BLaER1 treated with 17β-estradiol and CSF1 and Interleukin-3, amounts not matched to agents 10 nM and 100 nM (cell line): ENCODE measurements at regions not wholly inside any gene's neighbourhood (a gene's known extent, or its start where the extent isn't known, plus 50 kb on each side); places are given as distances from the start of the nearest gene placed in this dataset.
A peak's percentile ranks its signal among the peaks of the same experiment; 100 is the strongest.

Experiments used
- H3K27ac ChIP-seq, 11 experiments: shearing (Covaris generic); formaldehyde crosslinking; 2 replicates each; pipeline ENCODE4 v1.8.1; 2022
- H3K27me3 ChIP-seq, 11 experiments: shearing (Covaris generic); formaldehyde crosslinking; 2 replicates each; pipeline ENCODE4 v1.8.1; 2022
- H3K36me3 ChIP-seq, 11 experiments: shearing (Covaris generic); formaldehyde crosslinking; 2 replicates each; pipeline ENCODE4 v1.8.1; 2022
- H3K4me1 ChIP-seq, 10 experiments: shearing (Covaris generic); formaldehyde crosslinking; 2 replicates each; pipeline ENCODE4 v1.8.1; 2022
- H3K4me2 ChIP-seq, 11 experiments: shearing (Covaris generic); formaldehyde crosslinking; 2 replicates each; pipeline ENCODE4 v1.8.1; 2022
- H3K4me3 ChIP-seq, 10 experiments: shearing (Covaris generic); formaldehyde crosslinking; 2 replicates each; pipeline ENCODE4 v1.8.1; 2022
- H3K9ac ChIP-seq, 11 experiments: shearing (Covaris generic); formaldehyde crosslinking; 2 replicates each; pipeline ENCODE4 v1.8.1; 2022
- H3K9me3 ChIP-seq, 11 experiments: shearing (Covaris generic); formaldehyde crosslinking; replicated peaks in 1 of 11; 2 replicates each; pipeline ENCODE4 v1.8.1; 2022
- H4K20me1 ChIP-seq, 11 experiments: shearing (Covaris generic); formaldehyde crosslinking; 2 replicates each; pipeline ENCODE4 v1.8.1; 2022
- Cebpa-rat ChIP-seq, 11 experiments: shearing (Covaris generic); IDR thresholded peaks; 2 replicates each; pipeline ENCODE4 v1.8.1; 2022

- Histone ChIP-seq H3K9me3 (no peaks in the 10 kb centered on the region), H3K36me3 (no peaks in the 10 kb centered on the region), H4K20me1 (no peaks in the 10 kb centered on the region; a peak in 1 of 22 replicates), H3K4me2 (no peak overlapping the region), H3K9ac (no peak overlapping the region), H3K27me3 (no peaks in the 10 kb centered on the region), H3K4me1 (peaks cover 0 to 5% (median 0%) of the 10 kb centered on the region in 10 experiments; a peak in 1 of 20 replicates), H3K4me3 (no peak overlapping the region), H3K27ac (no peak overlapping the region)
- no peak for TF ChIP-seq Cebpa-rat (IDR thresholded peaks at IDR 0.05)
Measured at GRCh38 chr1:29782846-29783507, 546.7 kb downstream of the PTPRU start.

- TF ChIP-seq Cebpa-rat (IDR thresholded peaks at IDR 0.05), result no peak
- no peak overlapping the region for H3K4me2 ChIP-seq
- peaks cover 0 to 2% (median 0%) of the 10 kb centered on the region in 10 experiments; a peak in 1 of 20 replicates for H3K4me1 ChIP-seq
- H3K27me3 ChIP-seq, result no peaks in the 10 kb centered on the region
- peaks cover 0 to 14% (median 10%) of the 10 kb centered on the region in 11 experiments; a peak in 12 of 22 replicates for H3K9me3 ChIP-seq
- no peak overlapping the region for H3K9ac ChIP-seq
- H3K27ac ChIP-seq, result no peak overlapping the region
- no peaks in the 10 kb centered on the region for H3K36me3 ChIP-seq
- H3K4me3 ChIP-seq, result no peak overlapping the region
- H4K20me1 ChIP-seq, result no peaks in the 10 kb centered on the region; a peak in 1 of 22 replicates
Measured at GRCh38 chr1:29779146-29779545, 542.8 kb downstream of the PTPRU start.

GRCh38 chr1:29777522-29777921 is 541.2 kb downstream of the PTPRU start:
- Histone ChIP-seq H3K27me3 (no peaks in the 10 kb centered on the region), H3K9me3 (peaks cover 0 to 15% (median 10%) of the 10 kb centered on the region in 11 experiments; a peak in 12 of 22 replicates), H3K4me3 (no peak overlapping the region), H4K20me1 (no peaks in the 10 kb centered on the region), H3K9ac (no peak overlapping the region), H3K36me3 (no peaks in the 10 kb centered on the region), H3K4me2 (no peak overlapping the region), H3K27ac (no peak overlapping the region), H3K4me1 (no peaks in the 10 kb centered on the region)
- no peak for TF ChIP-seq Cebpa-rat (IDR thresholded peaks at IDR 0.05)

DNA sequence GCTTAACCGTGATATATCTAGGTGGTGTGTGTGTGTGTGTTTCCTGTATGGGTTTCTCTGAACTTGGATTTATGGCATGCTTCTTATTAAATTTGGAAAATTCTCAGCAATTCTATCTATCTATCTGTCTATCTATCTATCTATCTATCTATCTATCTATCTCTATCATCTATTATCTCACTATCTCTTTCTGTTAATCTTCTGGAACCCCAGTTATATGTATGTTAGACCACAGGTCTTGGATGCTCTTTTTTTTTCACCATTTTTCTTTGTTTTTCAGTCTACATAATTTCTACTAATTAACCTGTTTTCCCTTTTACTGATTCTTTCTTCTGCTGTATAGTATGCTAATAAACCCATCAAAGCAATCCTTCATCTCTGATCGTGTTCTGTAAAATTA is 538.0 kb downstream of the PTPRU start:
- H3K4me1 ChIP-seq, result no peaks in the 10 kb centered on the region
- H3K27ac ChIP-seq, result no peak overlapping the region
- peaks cover 0 to 15% (median 10%) of the 10 kb centered on the region in 11 experiments; a peak in 12 of 22 replicates for H3K9me3 ChIP-seq
- no peak for TF ChIP-seq Cebpa-rat (IDR thresholded peaks at IDR 0.05)
- H3K9ac ChIP-seq, result no peak overlapping the region
- H3K36me3 ChIP-seq, result no peaks in the 10 kb centered on the region
- no peak overlapping the region for H3K4me3 ChIP-seq
- no peaks in the 10 kb centered on the region for H3K27me3 ChIP-seq
- H4K20me1 ChIP-seq, result no peaks in the 10 kb centered on the region
- H3K4me2 ChIP-seq, result no peak overlapping the region

- H4K20me1 ChIP-seq, result no peaks in the 10 kb centered on the region
- no peak for TF ChIP-seq Cebpa-rat (IDR thresholded peaks at IDR 0.05)
- no peaks in the 10 kb centered on the region for H3K27me3 ChIP-seq
- H3K36me3 ChIP-seq, result no peaks in the 10 kb centered on the region
- H3K9me3 ChIP-seq, result peaks cover 0 to 15% (median 10%) of the 10 kb centered on the region in 11 experiments; a peak in 12 of 22 replicates
- no peak overlapping the region for H3K27ac ChIP-seq
- no peak overlapping the region for H3K4me2 ChIP-seq
- H3K4me1 ChIP-seq, result peaks cover 0 to 11% (median 10%) of the 10 kb centered on the region in 10 experiments; a peak in 15 of 20 replicates
- no peak overlapping the region for H3K4me3 ChIP-seq
- H3K9ac ChIP-seq, result no peak overlapping the region
Measured at GRCh38 chr1:29772584-29773100, 536.3 kb downstream of the PTPRU start.

DNA sequence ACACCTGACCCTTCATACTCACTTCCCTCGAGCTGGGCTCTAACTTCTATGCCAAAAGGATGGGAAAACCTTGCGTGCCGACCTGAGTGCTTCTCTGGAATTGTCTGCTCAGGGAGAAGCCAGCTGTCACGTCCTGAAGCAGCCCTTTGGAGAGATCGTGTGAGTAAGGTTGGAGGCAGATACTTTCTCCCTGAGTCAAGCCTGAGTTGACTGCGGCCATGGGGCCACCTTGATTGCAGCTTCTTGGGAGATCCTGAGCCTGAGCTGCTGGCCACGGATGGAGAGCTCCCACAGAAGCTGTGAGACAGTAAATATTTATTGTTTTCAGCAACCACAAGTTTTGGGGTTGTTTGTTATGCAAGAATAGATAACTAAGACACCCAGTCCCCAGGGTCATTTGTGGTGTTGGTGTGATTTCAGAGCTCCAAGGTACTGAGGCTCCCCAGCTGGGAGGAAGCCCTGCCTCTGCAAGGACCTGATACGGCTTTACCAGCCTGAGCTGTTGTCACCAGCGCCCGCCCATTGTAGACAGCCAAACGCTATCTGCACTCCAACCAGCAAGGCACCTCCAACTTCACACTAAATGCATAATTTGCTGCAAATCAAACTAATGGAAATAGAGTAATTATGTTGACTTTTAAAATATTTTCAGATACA is 531.6 kb downstream of the PTPRU start:
- no peak overlapping the region for H3K9ac ChIP-seq
- H3K4me3 ChIP-seq, result no peak overlapping the region
- peaks cover 0 to 17% (median 14%) of the 10 kb centered on the region in 10 experiments; a peak in 15 of 20 replicates for H3K4me1 ChIP-seq
- no peaks in the 10 kb centered on the region for H4K20me1 ChIP-seq
- H3K9me3 ChIP-seq, result peaks cover 0 to 9% (median 0%) of the 10 kb centered on the region in 11 experiments; a peak in 2 of 22 replicates
- TF ChIP-seq Cebpa-rat (IDR thresholded peaks at IDR 0.05), result peak in 3 of 11 experiments; percentile 21 to 38 (median 32); a peak in 2 of 22 replicates
- 0 out of 22 replicates have a peak overlapping the region, but pooled peaks of 2 of the 11 experiments have one; percentile 12 to 18 for H3K27ac ChIP-seq
- H3K36me3 ChIP-seq, result no peaks in the 10 kb centered on the region
- no peaks in the 10 kb centered on the region for H3K27me3 ChIP-seq
- peak overlapping the region in 8 of 11 experiments; percentile 40 to 75 (median 52); a peak in 16 of 22 replicates for H3K4me2 ChIP-seq

- Histone ChIP-seq H3K36me3 (no peaks in the 10 kb centered on the region), H3K27me3 (no peaks in the 10 kb centered on the region), H3K27ac (peak overlapping the region in 2 of 11 experiments; percentile 12 to 18; a peak in 1 of 22 replicates), H3K4me3 (no peak overlapping the region), H3K9ac (no peak overlapping the region), H3K4me1 (peaks cover 0 to 17% (median 14%) of the 10 kb centered on the region in 10 experiments; a peak in 15 of 20 replicates), H3K9me3 (peaks cover 0 to 9% (median 0%) of the 10 kb centered on the region in 11 experiments; a peak in 2 of 22 replicates), H3K4me2 (peak overlapping the region in 8 of 11 experiments; percentile 40 to 75 (median 52); a peak in 15 of 22 replicates), H4K20me1 (no peaks in the 10 kb centered on the region)
- no peak for TF ChIP-seq Cebpa-rat (IDR thresholded peaks at IDR 0.05)
Measured at GRCh38 chr1:29767088-29767685, 530.9 kb downstream of the PTPRU start.

DNA sequence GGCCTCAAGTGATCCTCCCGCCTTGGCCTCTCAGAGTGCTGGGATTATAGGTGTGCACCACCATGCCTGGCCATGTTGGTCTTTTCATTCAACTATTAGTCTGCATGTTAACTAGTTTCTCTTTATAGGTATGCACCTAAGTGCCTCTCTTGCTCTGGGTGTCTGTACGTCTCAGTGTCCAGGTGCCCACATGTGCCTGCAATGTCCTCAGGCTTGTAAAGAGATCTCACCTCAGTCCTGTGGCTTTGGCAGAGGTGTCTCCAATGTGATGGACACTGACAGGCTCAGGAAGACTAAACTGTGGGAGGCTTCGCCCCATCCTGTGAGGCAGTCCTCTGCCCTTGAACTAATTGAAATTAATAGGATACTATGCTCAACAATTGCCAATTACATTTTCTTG is 526.3 kb downstream of the PTPRU start:
- Histone ChIP-seq H3K9ac (no peak overlapping the region), H3K4me2 (no peak overlapping the region), H3K4me3 (no peak overlapping the region), H3K36me3 (no peaks in the 10 kb centered on the region), H3K9me3 (peaks cover 0 to 9% (median 0%) of the 10 kb centered on the region in 11 experiments; a peak in 2 of 22 replicates), H3K4me1 (peaks cover 0 to 5% (median 4%) of the 10 kb centered on the region in 10 experiments; a peak in 15 of 20 replicates), H4K20me1 (peaks cover 0 to 8% (median 0%) of the 10 kb centered on the region in 11 experiments; a peak in 3 of 22 replicates), H3K27ac (no peak overlapping the region), H3K27me3 (no peaks in the 10 kb centered on the region)
- TF ChIP-seq Cebpa-rat (IDR thresholded peaks at IDR 0.05), result no peak
